Naive thymus-derived CD8-positive, alpha-beta T cell (primary cell): ENCODE measurements at regions not wholly inside any gene's neighbourhood (a gene's known extent, or its start where the extent isn't known, plus 50 kb on each side); places are given as distances from the start of the nearest gene placed in this dataset.

ENCODE experiments used
- ATAC-seq, 2 donors: fragments of 150-1000 bp; cut with Tn5 transposase in 1 of 2; sonication (Bioruptor Pico), chemical (Tn5 transposase) in 1 of 2; 1 replicate in 1 of 2; 2 replicates in 1 of 2; pipeline ENCODE4 v1.10.0; 2021; ENCODE audit warnings: mild to moderate bottlenecking in 2 of 2, moderate library complexity in 2 of 2
- POLR2A ChIA-PET: fragments of 350-600 bp; sonication (Branson Sonifier 250); formaldehyde crosslinking; loops from one replicate; lab custom pipeline; 2021; ENCODE audit warnings: antibody characterized with exemption; lab: Charles Lee
- DNase-seq, 10 donors: peaks; one replicate each; pipeline versions ENCODE4 v3.0.0 to v3.0.0-alpha.2; 2020 to 2022
- H3K27ac Mint-ChIP-seq, 10 donors: one replicate each; pipeline ENCODE4 v1.8.0; 2020 to 2022; ENCODE audit warnings: mild to moderate bottlenecking in 10 of 10, mixed read lengths in 10 of 10, moderate library complexity in 4 of 10, inconsistent platforms in 1 of 10
- H3K27me3 Mint-ChIP-seq, 5 donors: one replicate each; pipeline ENCODE4 v1.8.0; 2021 to 2022; ENCODE audit warnings: mixed read lengths in 5 of 5
- H3K36me3 Mint-ChIP-seq, 3 donors: one replicate each; pipeline ENCODE4 v1.8.0; 2020 to 2022; ENCODE audit warnings: mixed read lengths in 3 of 3, mild to moderate bottlenecking in 2 of 3, inconsistent platforms in 1 of 3
- H3K4me1 Mint-ChIP-seq, 4 donors: one replicate each; pipeline ENCODE4 v1.8.0; 2021 to 2022; ENCODE audit warnings: mixed read lengths in 4 of 4
- H3K4me3 Mint-ChIP-seq, 10 donors: one replicate each; pipeline ENCODE4 v1.8.0; 2020 to 2022; ENCODE audit warnings: mild to moderate bottlenecking in 10 of 10, mixed read lengths in 10 of 10, moderate library complexity in 6 of 10, inconsistent platforms in 1 of 10
- H3K9me3 Mint-ChIP-seq, 9 donors: one replicate each; pipeline ENCODE4 v1.8.0; 2020 to 2022; ENCODE audit warnings: mixed read lengths in 9 of 9, mild to moderate bottlenecking in 3 of 9, inconsistent platforms in 1 of 9, moderate library complexity in 1 of 9

DNA sequence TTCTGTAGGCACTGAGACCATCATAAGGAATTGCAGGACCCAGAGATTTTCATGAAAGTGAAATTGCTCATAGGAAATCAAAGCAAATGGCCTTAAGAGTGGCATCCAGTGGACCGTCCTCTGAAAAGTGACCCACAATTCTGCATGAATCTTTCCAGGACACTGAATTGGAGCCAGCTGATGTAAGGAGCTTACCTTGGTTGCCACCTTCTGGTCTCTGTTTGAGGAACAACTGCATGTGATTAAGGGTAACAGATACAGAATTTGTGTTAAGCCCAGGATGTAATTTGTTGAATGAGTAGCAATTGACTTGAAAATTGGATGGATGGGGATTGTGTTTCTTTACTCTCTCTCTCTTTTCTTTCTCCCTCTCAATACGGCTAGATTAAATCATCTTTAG, 49.9 kb upstream of the GAS1 start:
- Mint-ChIP-seq H3K27ac (no peak overlapping the region), H3K36me3 (no peaks in the 10 kb centered on the region), H3K4me1 (no peaks in the 10 kb centered on the region), H3K9me3 (peaks cover 0 to 2% (median 0%) of the 10 kb centered on the region in 9 donors), H3K27me3 (peaks cover 7 to 20% (median 16%) of the 10 kb centered on the region in 5 donors), H3K4me3 (no peak overlapping the region)
- DNase-seq (no peak), ATAC-seq (no peak)
- POLR2A ChIA-PET: interaction anchor here (0.7 kb wide), 1 partner anchor 156 kb away, joined by 4 read pairs; no protein-coding TSS in a partner anchor

- H3K4me1 Mint-ChIP-seq: no peaks in the 10 kb centered on the region
- peaks cover 0 to 10% (median 4%) of the 10 kb centered on the region in 9 donors for H3K9me3 Mint-ChIP-seq
- peaks cover 7 to 22% (median 14%) of the 10 kb centered on the region in 5 donors for H3K27me3 Mint-ChIP-seq
- DNase-seq (no peak), ATAC-seq (no peak)
- no peak overlapping the region for H3K27ac Mint-ChIP-seq
- POLR2A ChIA-PET: no interaction called here
- no peak overlapping the region for H3K4me3 Mint-ChIP-seq
- H3K36me3 Mint-ChIP-seq: peaks cover 0 to 6% (median 0%) of the 10 kb centered on the region in 3 donors
Observed at GRCh38 chr9:86997951-86998350, 50.6 kb upstream of the GAS1 start.

DNA sequence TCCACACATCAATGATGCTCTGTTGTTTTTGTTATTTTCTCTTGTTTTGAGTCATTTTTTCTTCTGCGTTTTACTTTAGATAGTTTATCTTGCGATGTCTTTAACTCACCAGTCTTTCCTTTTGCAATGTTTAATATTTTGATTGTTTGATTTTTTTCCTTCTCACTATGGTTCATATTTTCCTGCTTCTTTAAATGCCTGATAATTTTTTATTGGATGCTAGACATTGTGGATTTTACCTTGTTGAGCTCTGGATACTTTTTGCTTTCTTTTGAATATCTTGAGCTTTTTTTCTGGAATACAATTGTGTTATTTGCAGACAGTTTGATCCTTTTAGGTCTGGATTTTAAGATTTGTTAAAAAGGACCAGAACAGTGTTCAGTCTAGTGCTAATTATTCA, 55.2 kb upstream of the GAS1 start:
- DNase-seq: no peak
- Mint-ChIP-seq H3K4me3 (no peak overlapping the region), H3K27ac (no peak overlapping the region), H3K27me3 (peaks cover 2 to 38% (median 4%) of the 10 kb centered on the region in 5 donors), H3K36me3 (peaks cover 0 to 11% (median 0%) of the 10 kb centered on the region in 3 donors), H3K4me1 (no peaks in the 10 kb centered on the region), H3K9me3 (peaks cover 0 to 16% (median 6%) of the 10 kb centered on the region in 9 donors)
- POLR2A ChIA-PET: no interaction called here
- ATAC-seq: no peak

- Mint-ChIP-seq H3K9me3 (peaks cover 0 to 16% (median 6%) of the 10 kb centered on the region in 9 donors), H3K4me3 (no peak overlapping the region), H3K27me3 (peaks cover 3 to 37% (median 6%) of the 10 kb centered on the region in 5 donors), H3K4me1 (no peaks in the 10 kb centered on the region), H3K36me3 (peaks cover 0 to 11% (median 0%) of the 10 kb centered on the region in 3 donors), H3K27ac (no peak overlapping the region)
- ATAC-seq (no peak), DNase-seq (no peak)
- POLR2A ChIA-PET: no interaction called here
Observed at GRCh38 chr9:87004016-87004415, 56.7 kb upstream of the GAS1 start.

DNA sequence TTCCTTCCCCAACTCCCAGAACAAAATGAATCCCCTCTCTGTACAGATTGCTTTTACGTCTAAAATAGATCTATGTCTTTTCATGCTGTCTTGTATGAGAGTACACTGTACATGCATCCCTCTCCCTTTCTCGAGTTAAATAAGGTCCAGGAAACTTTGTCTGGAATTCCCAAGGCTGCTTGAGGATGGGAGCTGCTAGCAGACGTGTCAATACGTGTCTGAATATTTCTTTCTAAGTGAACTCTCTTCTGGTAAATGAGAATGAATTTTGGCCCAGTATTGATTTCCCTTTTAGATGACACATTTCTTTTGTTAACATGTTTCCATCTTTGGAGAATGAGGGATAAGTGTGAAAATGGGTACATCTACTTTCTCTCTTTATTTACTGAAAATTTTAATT, 59.6 kb upstream of the GAS1 start:
- peaks cover 3 to 47% (median 6%) of the 10 kb centered on the region in 5 donors for H3K27me3 Mint-ChIP-seq
- peaks cover 0 to 11% (median 0%) of the 10 kb centered on the region in 3 donors for H3K36me3 Mint-ChIP-seq
- H3K4me3 Mint-ChIP-seq: no peak overlapping the region
- DNase-seq (no peak), ATAC-seq (no peak)
- H3K9me3 Mint-ChIP-seq: peaks cover 0 to 16% (median 6%) of the 10 kb centered on the region in 9 donors
- POLR2A ChIA-PET: no interaction called here
- H3K4me1 Mint-ChIP-seq: no peaks in the 10 kb centered on the region
- no peak overlapping the region for H3K27ac Mint-ChIP-seq

DNA sequence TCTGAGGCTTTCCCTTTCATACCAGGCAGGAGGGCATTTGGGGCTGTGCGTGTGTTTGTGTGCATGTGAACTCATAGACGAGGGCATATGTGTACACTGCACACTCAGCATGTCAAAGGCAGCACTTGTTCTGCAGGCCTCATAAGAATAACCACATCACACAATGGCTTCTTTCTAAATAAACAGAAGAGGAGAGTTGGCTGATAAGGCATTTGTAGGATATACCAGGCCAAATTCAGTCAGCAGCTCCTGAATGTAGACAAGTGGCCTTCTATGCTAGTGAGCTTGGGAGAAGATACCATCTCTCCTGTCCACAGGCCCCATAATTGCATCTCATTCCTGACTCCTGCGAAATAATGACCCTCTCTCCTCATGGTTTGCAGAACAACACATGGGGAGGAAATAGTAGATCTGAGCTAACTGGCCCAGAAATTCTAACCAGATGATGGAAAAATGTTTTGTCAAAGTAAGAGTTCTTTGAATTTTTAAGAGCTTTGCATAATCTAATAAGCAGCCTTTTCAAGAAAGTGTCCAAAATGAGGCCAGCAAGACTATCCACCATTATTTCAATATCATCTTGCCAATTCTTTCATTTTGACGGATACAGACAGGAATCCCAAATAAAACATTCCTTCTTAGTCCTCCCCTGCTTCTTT, 60.5 kb upstream of the GAS1 start:
- Mint-ChIP-seq H3K9me3 (peaks cover 0 to 10% (median 2%) of the 10 kb centered on the region in 9 donors), H3K27me3 (peaks cover 3 to 39% (median 6%) of the 10 kb centered on the region in 5 donors), H3K36me3 (peaks cover 0 to 6% (median 0%) of the 10 kb centered on the region in 3 donors), H3K27ac (no peak overlapping the region), H3K4me3 (no peak overlapping the region), H3K4me1 (no peaks in the 10 kb centered on the region)
- ATAC-seq (no peak), DNase-seq (no peak)
- POLR2A ChIA-PET: no interaction called here

GRCh38 chr9:87008667-87009066, 61.4 kb upstream of the GAS1 start:
- ATAC-seq: no peak
- no peaks in the 10 kb centered on the region for H3K36me3 Mint-ChIP-seq
- no peaks in the 10 kb centered on the region for H3K4me1 Mint-ChIP-seq
- peaks cover 0 to 2% (median 0%) of the 10 kb centered on the region in 9 donors for H3K9me3 Mint-ChIP-seq
- H3K27ac Mint-ChIP-seq: no peak overlapping the region
- POLR2A ChIA-PET: no interaction called here
- DNase-seq: no peak
- no peak overlapping the region for H3K4me3 Mint-ChIP-seq
- peaks cover 3 to 31% (median 4%) of the 10 kb centered on the region in 5 donors for H3K27me3 Mint-ChIP-seq

DNA sequence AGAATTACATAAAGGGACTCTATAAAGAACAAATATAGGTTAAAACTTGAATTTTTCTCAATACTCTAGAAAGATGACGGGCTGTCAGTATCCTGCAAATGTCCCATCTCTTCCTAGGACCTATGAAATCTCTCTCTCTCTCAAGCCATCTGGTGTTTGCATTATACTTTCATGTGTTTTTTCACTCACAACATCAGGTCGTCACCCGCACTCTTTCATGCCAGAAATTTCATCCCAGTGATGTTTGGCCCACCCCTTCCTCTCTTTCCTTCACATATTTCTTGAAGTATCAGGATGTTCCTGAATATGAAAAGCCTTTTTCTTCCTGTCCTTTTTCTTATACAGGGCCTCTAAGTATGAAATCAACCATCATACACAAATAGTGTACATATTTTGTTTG, 63.3 kb upstream of the GAS1 start:
- no peak overlapping the region for H3K4me3 Mint-ChIP-seq
- peaks cover 1 to 24% (median 2%) of the 10 kb centered on the region in 5 donors for H3K27me3 Mint-ChIP-seq
- POLR2A ChIA-PET: no interaction called here
- H3K4me1 Mint-ChIP-seq: no peaks in the 10 kb centered on the region
- no peak for ATAC-seq
- H3K36me3 Mint-ChIP-seq: no peaks in the 10 kb centered on the region
- no peak for DNase-seq
- H3K9me3 Mint-ChIP-seq: no peaks in the 10 kb centered on the region
- H3K27ac Mint-ChIP-seq: no peak overlapping the region

GRCh38 chr9:87011551-87011950, 64.2 kb upstream of the GAS1 start:
- H3K27me3 Mint-ChIP-seq: peaks cover 1 to 22% (median 2%) of the 10 kb centered on the region in 5 donors
- H3K27ac Mint-ChIP-seq: no peak overlapping the region
- no peak overlapping the region for H3K4me3 Mint-ChIP-seq
- no peaks in the 10 kb centered on the region for H3K4me1 Mint-ChIP-seq
- peaks cover 0 to 4% (median 0%) of the 10 kb centered on the region in 9 donors for H3K9me3 Mint-ChIP-seq
- H3K36me3 Mint-ChIP-seq: no peaks in the 10 kb centered on the region
- ATAC-seq (no peak), DNase-seq (peak in 1 of 10 donors; percentile 52)
- POLR2A ChIA-PET: no interaction called here

DNA sequence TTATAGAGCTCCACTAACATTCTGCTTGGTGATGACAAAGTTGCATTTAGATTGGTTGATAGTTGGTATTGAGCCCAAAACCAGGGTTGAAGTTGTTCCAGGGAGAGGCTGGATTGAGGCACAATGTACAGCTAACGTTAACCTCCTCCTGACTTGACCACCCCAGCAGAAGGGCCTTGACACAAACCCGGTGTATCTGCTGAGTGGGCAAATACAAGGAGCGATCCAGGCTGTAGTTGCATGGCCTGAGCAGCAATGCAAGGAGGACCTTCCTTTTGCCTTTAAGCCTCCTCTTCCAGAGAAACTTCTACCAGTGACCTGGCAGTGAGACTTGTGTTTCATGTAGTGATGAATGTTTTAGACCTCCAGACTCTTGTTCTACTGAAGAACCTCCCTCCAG, 66.2 kb upstream of the GAS1 start:
- no peak overlapping the region for H3K4me3 Mint-ChIP-seq
- no peak for ATAC-seq

GRCh38 chr9:87014436-87014835, 67.1 kb upstream of the GAS1 start:
- H3K9me3 Mint-ChIP-seq: peaks cover 0 to 8% (median 0%) of the 10 kb centered on the region in 9 donors
- H3K27ac Mint-ChIP-seq: no peak overlapping the region
- no peaks in the 10 kb centered on the region for H3K36me3 Mint-ChIP-seq
- no peak overlapping the region for H3K4me3 Mint-ChIP-seq
- POLR2A ChIA-PET: no interaction called here
- no peaks in the 10 kb centered on the region for H3K4me1 Mint-ChIP-seq
- ATAC-seq (no peak), DNase-seq (no peak)
- peaks cover 0 to 9% (median 2%) of the 10 kb centered on the region in 5 donors for H3K27me3 Mint-ChIP-seq

More for the DNA sequence above, 66.2 kb upstream of the GAS1 start:
- no peaks in the 10 kb centered on the region for H3K36me3 Mint-ChIP-seq
- no peak for DNase-seq
- peaks cover 0 to 10% (median 2%) of the 10 kb centered on the region in 5 donors for H3K27me3 Mint-ChIP-seq
- no peaks in the 10 kb centered on the region for H3K4me1 Mint-ChIP-seq
- H3K9me3 Mint-ChIP-seq: peaks cover 0 to 7% (median 0%) of the 10 kb centered on the region in 9 donors
- no peak overlapping the region for H3K27ac Mint-ChIP-seq
- POLR2A ChIA-PET: no interaction called here

DNA sequence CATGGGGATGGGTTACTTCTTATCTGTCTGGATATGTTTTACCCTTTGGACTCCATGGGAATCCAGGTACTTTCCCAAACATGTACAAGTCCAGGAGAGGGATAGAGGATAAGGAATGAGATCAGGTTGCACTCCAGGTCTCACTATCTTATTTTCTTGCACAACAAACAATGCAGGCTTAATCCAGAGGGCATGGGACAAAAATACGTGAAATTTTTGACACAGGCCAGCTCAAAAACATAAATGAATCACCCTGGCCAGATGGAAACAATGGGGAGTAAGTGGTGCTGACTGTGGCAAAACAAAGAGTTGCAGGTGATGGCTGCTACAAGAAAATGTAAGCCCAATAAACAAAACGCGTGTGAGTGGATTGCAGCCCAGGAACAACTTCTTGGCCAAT, 69.4 kb upstream of the GAS1 start:
- POLR2A ChIA-PET: no interaction called here

DNA sequence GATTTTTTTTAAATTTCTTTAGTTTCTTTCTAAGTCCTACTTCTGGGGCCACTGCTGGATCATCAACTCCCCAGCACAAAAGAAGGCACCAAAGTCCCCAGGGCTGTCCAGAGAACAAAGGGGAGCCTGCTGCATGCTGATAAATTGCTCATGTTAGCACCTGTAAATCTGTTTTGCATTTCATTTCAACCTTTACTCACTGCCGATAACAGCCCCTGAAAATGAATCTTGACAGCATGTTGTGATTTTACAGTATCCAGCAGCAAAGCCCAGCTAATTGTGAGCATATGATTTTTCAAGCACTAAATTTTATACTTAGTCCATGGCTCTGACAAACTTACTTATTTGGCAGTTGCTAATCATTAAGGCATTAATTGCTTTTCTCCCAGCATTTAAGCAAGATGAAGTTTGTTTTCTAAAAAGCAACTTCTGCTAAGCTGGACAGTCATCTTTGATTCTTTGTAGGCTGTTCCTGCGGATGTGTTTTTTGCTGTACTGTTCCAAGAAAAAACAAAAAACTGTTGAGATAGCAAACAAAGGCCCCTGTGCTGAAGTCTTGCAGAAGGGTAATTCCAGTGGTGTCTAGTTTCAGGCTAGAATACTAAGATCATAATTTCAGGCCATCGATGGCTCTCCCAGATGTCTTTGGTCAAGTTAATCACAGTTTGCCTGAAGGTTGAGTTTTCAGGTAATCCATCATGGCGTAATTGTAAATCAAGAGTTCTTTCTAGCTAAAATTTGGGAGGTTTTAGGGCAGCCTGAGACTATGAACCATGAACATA, 73.1 kb upstream of the GAS1 start:
- Mint-ChIP-seq H3K27ac (no peak overlapping the region), H3K4me3 (no peak overlapping the region), H3K4me1 (no peaks in the 10 kb centered on the region), H3K27me3 (peaks cover 5 to 25% (median 6%) of the 10 kb centered on the region in 5 donors), H3K9me3 (peaks cover 0 to 8% (median 2%) of the 10 kb centered on the region in 9 donors), H3K36me3 (no peaks in the 10 kb centered on the region)
- POLR2A ChIA-PET: no interaction called here
- ATAC-seq (no peak), DNase-seq (no peak)

More for the DNA sequence above, 69.4 kb upstream of the GAS1 start:
- H3K4me3 Mint-ChIP-seq: no peak overlapping the region
- DNase-seq (no peak), ATAC-seq (no peak)
- H3K36me3 Mint-ChIP-seq: no peaks in the 10 kb centered on the region
- H3K4me1 Mint-ChIP-seq: no peaks in the 10 kb centered on the region
- peaks cover 2 to 12% (median 6%) of the 10 kb centered on the region in 5 donors for H3K27me3 Mint-ChIP-seq
- H3K9me3 Mint-ChIP-seq: peaks cover 0 to 8% (median 0%) of the 10 kb centered on the region in 9 donors
- H3K27ac Mint-ChIP-seq: no peak overlapping the region
